HG02588 (cell line): ENCODE measurements at regions not wholly inside any gene's neighbourhood (a gene's known extent, or its start where the extent isn't known, plus 50 kb on each side); places are given as distances from the start of the nearest gene placed in this dataset.

Experiments used
- ATAC-seq: cut with Tn5 transposase; IDR thresholded peaks from one replicate; pipeline ENCODE4 v1.9.1; 2021; ENCODE audit warnings: mild to moderate bottlenecking, moderate library complexity; ENCODE audit not compliant: unreplicated experiment

DNA sequence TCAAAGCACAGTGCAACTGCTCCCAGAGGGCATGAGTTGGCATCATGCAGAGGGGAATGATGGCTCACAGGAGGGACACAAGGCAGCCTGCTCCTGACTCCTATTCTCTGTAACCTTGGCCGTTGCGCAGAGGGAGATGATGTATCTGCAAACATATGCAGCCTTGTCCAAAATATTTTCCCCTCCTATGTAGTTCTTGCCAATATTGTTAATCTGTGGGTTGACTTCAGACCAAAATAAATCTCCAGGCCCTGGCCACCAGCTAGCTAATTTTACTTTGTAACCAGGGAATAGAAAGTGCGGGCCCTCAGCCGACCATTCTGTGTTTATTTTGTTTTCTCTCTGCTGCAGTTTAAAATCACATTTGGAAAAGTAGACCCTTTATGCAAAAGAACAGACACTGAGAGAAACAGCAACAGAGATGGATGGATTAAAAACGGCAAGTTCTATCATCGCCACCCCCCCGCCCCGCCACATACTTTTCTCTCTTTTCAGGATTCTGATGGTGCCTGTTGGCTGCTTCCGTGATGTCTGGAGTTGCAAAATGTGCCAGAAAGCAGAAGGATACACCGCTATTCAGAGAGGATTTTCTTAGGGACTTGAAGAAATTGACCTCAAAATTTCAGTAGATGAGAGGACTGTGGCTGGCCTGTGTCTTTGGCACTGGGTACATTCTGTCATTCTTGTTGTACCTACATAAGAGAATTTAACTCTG lies 185.3 kb upstream of the BCOR start:
- no peak for ATAC-seq

DNA sequence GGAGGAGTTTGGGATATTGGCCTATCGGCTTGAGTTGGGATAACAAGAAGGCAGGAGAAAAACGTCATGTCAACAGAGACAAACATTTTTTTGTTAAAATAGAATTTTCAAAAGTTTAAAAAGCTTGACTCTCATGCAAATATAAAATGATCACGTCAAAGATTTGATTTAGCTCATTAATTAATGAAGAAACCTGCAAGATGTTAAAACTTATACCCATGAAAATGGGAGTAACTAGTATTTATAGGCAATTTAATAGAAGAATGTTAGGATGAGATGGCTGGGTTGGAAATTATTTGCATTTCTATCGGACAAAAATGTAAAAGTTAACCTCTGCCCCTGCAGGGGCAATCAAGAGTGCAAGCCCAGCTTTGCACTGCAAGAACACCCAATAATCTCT lies 184.6 kb upstream of the BCOR start:
- ATAC-seq = no peak

DNA sequence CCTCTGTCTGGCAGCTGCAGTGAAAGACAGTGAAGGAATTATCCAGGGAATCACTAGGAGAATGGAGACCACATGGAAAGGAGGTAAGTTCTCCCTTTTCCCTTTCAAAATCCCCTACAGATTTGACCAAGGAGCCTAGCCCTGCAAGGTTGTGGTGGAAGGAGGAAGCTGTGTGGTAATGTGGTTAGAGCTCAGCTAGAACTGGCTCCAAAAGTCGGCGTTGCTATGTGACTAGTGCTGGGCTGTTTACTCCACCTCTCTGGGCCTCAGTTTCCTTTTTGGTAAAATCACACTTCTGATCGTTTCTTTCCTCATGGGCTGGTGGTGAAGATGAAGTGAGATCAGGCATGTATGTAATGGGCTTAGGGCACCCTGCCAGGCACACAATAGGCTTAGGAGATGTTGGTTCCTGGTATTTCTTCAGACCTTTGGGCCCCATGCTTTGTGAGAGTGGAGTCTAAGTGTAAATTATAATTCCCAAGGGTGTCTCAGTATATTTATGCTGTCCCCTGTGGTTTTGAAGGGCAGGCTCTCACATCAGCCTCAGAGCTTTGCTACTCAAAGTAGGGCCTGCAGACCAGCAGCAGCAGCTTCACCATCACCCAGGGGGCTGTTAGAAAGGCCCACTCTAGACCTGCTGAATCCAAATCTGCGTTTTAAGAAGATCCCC lies 183.7 kb upstream of the BCOR start:
- no peak for ATAC-seq

DNA sequence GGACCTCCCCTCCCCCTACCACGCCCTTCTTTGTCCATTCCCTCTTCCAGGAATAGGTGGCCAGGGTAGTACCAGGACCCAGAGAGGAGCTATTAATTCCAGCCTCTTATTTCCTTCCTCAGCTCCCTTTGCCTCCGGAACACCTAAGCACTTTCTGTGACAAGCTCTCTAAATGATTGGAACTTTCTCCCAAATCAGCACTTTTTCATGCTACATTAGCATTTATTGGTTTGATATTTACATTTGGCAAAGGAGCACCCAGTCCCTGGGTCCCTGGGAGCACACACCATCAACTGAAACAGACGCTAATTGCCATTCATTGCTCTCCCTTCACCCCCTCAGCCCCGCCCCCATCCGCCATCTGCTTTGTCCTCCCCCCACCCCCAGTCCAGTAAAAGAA lies 182.0 kb upstream of the BCOR start:
- ATAC-seq = no peak

DNA sequence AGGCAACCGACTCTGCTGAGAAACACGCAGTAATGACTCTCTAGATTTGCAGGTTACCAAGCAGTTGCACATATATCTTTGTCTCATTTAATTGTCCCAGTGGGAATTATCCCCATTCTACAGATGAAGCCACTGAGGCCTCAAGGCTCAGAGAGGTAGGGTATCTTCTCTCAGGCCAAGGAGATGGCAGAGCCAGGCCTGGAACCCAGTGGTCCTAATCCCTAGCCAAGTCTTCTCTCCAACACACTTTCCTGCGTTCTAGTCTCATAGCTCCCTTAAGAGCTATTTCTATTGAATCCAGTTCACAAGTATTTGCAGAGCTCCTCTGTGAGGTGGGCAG lies 181.3 kb upstream of the BCOR start:
- no peak for ATAC-seq

DNA sequence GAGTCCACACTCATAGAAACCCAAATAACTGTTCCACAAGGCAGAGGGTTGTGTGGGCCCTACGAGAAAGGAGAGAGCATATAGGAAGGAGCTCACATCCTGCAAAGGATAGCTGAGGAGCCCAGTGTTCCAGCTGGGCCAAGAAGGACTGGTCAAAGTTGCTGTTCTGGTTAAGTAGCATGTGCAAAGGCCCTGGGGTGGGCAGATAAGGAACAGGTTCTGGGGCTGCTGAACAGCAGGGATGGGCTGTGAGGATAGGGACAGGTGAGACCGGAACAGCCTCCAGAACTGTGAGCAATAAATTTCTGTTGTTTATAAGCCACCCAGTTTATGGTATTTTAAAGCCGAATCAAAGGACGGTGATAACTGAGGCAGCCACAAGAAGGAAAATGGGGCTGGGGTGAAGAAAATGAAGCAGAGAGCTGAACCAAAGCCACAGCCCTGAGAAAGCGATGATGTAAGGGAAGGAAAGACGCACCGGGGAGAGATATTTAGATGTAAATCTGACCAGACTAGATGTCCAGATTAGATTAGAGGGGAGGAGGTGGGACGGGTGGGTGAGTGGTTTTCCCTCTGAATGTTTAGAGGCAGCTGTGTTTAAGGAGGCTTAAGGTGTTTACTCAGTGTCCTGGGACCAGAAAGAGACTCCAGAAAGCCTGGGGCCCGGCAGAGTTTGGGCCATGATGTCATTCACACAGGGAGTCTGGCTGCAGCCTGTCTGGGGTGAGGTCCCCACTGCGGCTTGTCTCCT lies 180.8 kb upstream of the BCOR start:
- no peak for ATAC-seq

DNA sequence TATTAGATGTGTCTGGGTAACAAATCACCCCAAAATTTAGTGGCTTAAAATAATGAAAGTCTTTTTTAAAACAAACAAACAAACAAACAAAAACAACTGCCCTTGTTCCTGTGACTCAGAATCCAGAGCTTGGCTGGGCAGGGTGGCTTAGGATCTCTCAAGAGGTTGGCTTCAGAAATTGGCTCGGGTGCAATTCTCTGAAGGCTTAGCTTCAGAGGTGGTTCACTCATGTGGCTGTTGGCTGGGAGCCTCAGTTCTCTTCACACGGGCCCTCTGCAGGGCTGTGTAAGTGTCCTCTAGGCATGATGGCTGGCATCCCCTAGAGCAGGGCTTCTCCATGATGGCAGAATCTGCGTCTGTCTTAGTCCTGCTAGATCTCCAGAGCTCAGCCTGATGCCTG lies 179.9 kb upstream of the BCOR start:
- ATAC-seq = no peak

DNA sequence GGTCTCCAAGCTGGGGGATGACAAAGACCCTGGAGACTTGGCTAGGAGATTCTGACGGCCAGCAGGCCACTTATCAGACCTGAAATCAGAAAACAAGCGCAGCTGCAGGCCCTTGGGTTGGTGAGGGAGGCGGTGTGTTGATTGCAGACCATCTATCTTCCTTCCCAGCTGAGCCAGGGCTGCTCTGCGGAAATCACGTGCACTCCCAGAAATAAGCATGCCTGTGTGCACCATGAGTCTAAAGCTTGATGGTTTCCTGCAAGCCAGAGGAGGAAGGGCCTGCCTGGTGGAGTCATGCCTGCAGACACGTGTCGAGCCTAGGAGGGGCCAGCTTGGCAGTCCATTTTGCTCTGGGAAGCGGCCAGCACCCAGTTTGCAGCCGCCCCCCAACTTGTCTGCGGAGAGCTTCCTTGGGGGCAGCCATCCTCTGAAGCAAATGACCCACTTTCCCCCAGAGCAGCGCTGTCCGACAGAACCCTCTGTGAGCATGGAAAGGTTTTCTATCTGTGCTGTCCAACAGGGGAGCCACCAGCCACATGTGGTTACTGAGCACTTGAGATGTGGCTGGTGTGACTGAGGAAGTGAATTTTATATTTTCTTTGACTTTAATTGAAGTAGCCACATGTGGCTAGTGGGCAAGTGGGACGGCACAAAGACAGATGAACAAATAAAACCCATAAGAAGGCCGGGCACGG lies 175.7 kb upstream of the BCOR start:
- no peak for ATAC-seq

DNA sequence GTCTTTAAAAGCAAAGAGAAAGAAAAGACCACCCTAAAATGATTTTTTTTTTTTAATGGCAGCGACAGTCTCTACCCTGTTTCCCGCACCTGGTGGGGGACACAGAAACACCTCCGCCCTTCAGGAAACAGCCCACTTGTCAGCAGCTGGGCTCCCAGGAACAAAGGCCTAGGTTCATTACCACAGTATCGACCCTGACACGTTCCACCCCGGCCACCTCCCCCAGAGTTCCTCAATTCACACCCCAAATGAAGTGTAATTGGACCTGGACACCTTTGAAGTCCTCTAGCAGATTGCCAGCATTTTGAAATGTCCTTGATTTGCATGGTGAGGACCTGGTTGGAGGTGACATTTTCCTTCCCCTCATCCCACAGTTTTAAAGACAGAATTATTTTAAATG lies 175.0 kb upstream of the BCOR start:
- no peak for ATAC-seq

DNA sequence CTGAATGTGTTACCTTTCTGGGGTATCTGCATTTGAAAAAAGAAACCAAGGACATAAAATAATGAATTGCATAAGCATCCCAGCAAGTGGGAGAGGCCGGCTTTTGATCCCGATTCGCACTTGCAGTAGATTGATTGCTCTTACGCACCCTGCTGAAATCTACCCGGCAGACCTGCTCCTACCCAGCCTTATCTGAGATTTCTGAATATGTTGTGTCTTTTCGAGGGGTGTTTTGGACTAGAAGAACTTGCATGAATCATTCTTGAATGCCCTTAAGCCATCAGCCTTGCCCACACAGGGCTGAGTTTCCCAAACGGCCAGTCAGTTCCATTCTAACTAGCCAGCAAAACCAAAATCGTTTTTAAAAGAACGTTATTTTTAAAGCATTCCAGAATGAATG lies 174.4 kb upstream of the BCOR start:
- ATAC-seq = no peak

DNA sequence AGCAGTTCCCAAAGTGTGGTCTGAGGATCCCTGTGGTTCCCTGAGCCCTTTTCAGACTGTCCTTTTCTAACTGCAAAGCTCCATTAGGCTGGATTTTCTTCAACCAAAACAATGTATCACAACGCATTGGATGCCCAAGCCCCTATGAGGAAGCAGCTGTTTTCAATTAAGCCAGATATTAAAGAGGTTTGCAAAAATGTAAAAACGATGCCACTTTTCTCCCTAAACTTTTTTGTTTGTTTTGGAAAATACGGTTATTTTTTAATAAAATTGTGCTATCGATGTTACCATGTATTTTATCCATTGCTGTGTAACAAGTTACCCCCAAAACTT lies 170.4 kb upstream of the BCOR start:
- no peak for ATAC-seq

DNA sequence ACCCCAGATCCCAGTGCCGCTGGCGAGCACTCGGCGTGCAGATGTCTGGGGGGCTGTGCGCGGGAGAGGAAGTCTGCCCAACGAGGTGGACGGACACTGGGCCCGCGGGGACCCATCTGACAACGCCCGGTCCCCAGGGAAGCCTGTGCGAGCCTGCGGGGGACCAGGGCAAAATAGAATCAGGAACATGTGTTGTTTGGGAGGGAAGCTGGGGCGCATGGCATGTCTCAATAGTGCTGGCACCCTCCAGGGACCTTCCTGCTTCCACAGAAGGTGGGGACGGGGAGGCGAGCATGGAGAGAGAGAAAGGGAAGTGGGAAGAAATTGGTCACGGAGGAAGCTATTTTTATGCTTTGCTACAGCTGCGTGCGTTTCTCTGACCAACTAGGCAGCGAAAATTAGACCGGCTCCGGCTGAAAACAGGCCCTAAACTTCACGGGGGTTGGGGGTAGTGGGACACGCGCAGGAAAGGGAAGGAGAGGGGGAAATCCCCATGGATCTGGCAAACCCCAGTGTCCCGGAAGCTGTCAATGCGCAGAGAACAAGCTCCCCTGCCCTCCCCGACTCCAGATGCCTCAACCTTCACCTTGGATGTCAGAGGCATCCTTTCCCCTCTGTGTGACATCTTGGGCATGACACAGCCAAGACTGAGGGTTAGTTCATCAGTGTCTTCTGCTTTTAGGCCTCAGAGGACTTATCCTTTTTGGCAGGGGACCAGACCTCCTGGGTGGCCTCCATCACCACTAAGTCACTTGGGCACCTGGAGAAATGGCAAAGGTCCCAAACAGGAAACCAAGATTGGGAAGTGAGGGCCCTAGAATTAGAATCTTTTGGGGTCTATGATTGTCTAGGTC lies 169.8 kb upstream of the BCOR start:
- ATAC-seq = no peak

DNA sequence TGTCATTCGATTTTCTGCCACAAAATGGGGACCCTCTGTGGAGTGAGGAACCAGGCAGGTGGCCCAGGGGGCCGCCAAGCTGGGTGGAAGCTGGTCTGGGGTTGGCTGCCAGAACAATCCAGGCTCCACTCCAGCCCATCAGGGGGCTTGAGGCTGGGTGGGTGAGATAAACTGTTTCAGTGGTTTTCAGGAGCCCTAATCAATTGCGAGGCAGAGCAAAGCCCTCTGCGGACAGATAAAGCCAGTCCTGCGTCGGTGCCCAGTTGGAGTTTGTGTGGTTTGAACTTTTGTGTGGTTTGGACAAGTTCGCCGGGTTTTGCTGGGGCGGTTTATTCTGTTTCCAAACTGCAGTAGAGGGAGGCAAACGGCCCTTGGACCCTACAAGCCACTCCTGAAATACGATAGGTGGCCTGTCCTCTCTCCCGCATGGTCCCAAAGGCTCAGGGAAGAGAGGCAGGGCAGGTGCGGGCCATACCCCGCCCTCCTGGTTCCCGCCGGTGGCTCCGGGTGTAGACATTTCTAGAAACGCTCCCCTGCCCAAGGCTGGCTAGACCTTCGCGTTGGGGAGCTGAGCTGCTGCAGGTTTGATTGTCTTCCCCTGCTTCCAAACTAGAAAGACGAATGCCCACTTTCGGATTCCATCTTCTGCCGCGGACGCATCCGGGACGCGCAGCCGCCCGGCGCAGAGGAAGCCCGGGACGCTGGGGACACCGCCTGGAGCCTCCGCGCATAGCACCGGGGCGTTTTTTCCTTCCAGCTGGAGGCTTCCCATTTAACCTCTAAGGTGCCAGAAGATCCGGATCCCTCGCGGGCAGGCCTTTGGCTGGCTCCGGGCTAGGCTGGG lies 169.0 kb upstream of the BCOR start:
- ATAC-seq = no peak

DNA sequence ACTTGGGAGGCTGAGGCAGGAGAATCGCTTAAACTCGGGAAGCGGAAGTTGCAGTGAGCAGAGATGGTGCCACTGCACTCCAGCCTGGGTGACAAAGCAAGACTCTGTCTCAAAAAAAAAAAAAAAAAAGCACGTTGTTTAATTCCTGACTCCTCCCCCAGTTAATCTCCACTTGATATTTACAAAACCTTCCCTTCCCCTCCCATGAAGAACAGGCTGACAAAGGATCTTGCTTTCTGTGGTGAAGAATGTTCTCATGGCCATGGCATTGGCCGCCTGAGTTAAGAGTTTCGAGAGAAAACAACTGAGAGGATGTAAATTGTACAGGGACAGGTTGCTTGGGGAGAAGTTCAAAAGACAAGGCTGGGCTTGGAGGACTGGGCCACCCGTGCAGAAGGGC lies 168.2 kb upstream of the BCOR start:
- ATAC-seq = no peak

DNA sequence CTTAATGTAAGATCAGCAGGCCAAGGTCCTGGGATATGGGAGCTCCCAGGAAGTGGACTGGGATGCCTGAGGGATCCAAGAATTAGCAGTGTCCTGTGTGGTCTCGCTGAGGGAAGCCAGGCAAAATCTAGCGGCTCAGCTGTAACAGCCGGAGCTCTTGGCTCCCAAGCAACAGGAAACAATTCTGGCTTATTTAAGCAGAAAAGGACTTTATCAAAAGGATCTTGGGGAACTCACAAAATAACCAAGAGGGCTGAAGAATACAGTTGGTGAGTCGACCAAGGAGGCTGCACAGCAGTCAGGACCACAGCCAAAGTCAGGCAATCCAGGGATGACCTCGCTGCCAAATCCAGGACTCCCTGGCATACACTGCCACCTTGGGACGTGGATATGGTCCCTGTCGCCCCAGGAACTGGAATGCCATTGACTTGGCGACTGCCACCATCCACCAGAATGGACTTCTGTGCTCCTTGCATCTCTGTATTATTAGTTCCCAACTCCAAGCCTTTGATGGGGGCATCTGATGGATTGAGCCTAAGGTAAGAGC lies 165.3 kb upstream of the BCOR start:
- ATAC-seq = no peak

DNA sequence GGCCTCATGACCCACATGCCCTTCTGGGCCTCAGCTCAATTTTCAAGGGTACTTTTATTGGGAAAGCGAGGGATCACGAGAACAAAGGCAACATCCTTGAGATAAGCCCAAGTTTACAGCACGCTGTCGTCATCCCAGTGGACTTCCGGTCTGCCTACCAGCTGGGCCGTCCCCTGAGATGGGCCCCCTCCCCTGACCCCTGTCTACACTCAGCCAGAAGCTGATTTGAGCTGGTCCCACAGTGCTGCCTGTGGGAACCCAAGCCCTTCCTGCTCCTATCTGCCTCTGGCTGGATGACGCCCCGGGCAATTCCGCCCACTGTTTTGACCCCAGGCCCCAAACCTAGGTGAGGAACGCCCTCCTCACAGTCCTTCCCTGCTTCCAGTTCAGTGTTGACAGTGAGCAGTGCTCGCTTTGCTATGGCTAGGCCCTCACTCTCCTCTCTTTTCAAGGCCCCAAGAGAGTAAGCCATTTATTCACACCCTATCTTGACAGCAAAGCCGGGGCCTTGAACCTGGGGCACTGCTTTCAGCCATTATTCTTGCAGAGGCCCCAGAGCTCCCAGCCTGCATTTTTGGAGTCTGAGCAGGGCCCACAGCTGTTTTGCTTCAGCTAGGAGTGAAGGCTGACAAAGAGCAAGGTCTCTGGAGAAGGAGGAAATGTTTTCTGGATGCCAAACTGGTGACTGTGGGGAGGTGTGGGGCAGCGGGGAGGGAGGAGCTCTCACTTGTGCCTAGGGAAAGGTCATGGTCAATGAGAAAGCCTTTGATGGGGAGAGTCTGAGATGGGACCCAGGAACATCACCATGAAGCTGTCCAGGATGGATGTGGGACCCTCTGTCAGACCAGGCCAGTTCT lies 164.6 kb upstream of the BCOR start:
- no peak for ATAC-seq

DNA sequence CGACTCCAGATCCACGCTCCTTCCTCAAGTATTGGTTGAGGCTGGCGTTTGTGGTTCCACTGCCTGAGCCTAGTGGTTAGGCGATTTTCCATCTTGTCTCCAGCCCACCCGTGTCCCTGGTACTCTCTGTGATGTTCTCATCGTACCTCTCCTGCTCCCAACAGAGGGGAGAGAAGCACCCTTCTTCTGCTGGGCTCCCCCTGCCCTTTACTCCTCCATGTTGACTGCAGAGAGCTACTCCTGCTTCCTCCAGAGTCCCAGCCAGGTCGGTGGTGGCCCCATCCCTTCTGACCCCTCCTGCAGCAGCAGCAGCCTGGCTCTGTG lies 164.0 kb upstream of the BCOR start:
- no peak for ATAC-seq

DNA sequence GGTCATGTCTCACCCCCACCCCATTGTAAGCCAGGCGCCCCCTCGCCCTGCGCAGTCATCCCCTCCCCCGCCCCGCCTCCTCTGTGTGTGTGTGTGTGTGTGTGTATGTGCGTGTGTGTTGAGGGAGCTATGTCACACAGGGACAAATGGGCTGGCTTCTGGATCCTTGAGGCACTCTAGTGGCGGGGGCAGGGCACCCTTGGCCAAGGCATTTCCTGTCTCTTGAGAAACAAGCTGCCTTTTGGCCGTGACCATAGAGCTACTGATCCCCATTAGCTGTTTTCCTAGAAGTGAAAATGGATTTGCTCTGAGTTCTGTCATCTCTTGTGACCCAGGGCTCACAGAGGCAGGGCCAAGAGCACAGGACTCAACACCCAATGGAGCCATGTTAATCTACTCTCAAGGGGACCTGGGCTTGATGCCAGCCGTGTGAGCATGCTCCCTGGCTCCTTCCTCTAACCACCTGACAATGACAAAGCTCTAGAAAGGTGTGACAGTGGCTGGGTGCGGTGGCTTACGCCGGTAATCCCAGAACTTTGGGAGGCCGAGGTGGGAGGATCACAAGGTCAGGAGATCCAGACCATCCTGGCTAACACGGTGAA lies 162.5 kb upstream of the BCOR start:
- ATAC-seq = no peak

DNA sequence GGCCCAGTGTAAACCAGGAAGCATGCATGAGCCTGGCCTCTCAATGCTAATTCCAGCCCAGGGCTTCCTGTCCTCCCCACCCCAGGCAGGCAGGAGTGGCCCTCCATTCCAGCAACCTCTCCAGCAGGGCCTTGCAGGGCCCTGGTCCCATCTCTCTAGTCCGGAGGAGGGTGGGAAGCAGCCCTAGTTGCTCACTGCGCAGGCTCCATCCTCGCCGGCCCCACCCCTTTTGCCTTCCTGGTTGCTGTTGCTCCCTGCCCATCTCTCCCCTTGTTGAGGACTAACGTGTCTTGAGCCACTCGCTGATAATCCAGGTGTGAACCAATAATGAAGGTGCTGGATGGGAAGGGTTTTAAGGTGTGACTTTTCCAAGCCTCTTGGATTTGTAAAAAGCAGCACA lies 161.2 kb upstream of the BCOR start:
- ATAC-seq = no peak
